GM12878 (cell line): ENCODE measurements at regions not wholly inside any gene's neighbourhood (a gene's known extent, or its start where the extent isn't known, plus 50 kb on each side); places are given as distances from the start of the nearest gene placed in this dataset.

Experiments used
- CEBPZ ChIP-seq: fragments of 150-350 bp; IDR thresholded peaks from 2 replicates; pipeline ENCODE4 v1.6.1; 2016; ENCODE audit warnings: low read depth, low read length
- CHD1 ChIP-seq: IDR thresholded peaks from 2 replicates; pipeline ENCODE4 v1.6.1; 2012; ENCODE audit warnings: low read depth, low read length, improper control_type of control experiment
- E4F1 ChIP-seq: fragments of 450-650 bp; IDR thresholded peaks from 2 replicates; pipeline ENCODE4 v1.6.1; 2018; ENCODE audit warnings: borderline replicate concordance, mild to moderate bottlenecking; ENCODE audit not compliant: partially characterized antibody
- EZH2 ChIP-seq: IDR thresholded peaks from 2 replicates; pipeline ENCODE4 v1.6.1; 2012; ENCODE audit warnings: low read depth, mild to moderate bottlenecking, control low read depth, inconsistent platforms, low read length, borderline replicate concordance; ENCODE audit not compliant: control insufficient read depth
- HDAC6 ChIP-seq: fragments of 200-600 bp; sonication (generic); IDR thresholded peaks from one replicate; pipeline ENCODE4 v1.8.0; 2017; ENCODE audit warnings: antibody characterized with exemption; ENCODE audit not compliant: unreplicated experiment
- IRF3 ChIP-seq: fragments of 450-650 bp; IDR thresholded peaks from 2 replicates; pipeline ENCODE4 v1.6.1; 2014; ENCODE audit warnings: mild to moderate bottlenecking
- KAT2A ChIP-seq: conservative IDR thresholded peaks from 2 replicates; pipeline ENCODE4 v1.6.1; 2011; ENCODE audit warnings: low read depth, low read length; ENCODE audit not compliant: control insufficient read depth
- NFXL1 ChIP-seq: fragments of 450-650 bp; IDR thresholded peaks from 2 replicates; pipeline ENCODE4 v1.6.1; 2017; ENCODE audit warnings: antibody characterized with exemption, mild to moderate bottlenecking, borderline replicate concordance
- PRDM15 ChIP-seq: fragments of 450-650 bp; formaldehyde crosslinking; IDR thresholded peaks from 2 replicates; pipeline ENCODE4 v1.4.0; 2020; ENCODE audit warnings: mild to moderate bottlenecking, moderate library complexity
- RBBP5 ChIP-seq: fragments of 200-600 bp; sonication (generic); conservative IDR thresholded peaks from 2 replicates; pipeline ENCODE4 v1.6.1; 2016
- RELA ChIP-seq: fragments of 450-650 bp; IDR thresholded peaks from 2 replicates; pipeline ENCODE4 v1.8.0; 2014; ENCODE audit warnings: borderline replicate concordance; ENCODE audit not compliant: partially characterized antibody
- SREBF2 ChIP-seq: IDR thresholded peaks from 2 replicates; pipeline ENCODE4 v1.6.1; 2012; ENCODE audit warnings: mild to moderate bottlenecking, low read length
- TBL1XR1 ChIP-seq: IDR thresholded peaks from 2 replicates; pipeline ENCODE4 v1.6.1; 2012; ENCODE audit warnings: low read depth, low read length, improper control_type of control experiment
- WRNIP1 ChIP-seq: IDR thresholded peaks from 2 replicates; pipeline ENCODE4 v1.6.1; 2011; ENCODE audit warnings: low read depth, low read length, improper control_type of control experiment, borderline replicate concordance
- YBX1 ChIP-seq: fragments of 450-650 bp; IDR thresholded peaks from 2 replicates; pipeline ENCODE4 v1.6.1; 2016; ENCODE audit warnings: antibody characterized with exemption
- YY1 ChIP-seq: IDR thresholded peaks from 2 replicates; pipeline ENCODE4 v1.6.1; 2011; ENCODE audit warnings: low read depth, mild to moderate bottlenecking, low read length

GRCh38 chr11:115996125-115996807, 492.1 kb upstream of the CADM1 start (continued):
- no peak for TF ChIP-seq CEBPZ
- TF ChIP-seq CHD1 = no peak
- TF ChIP-seq SREBF2 = no peak
- TF ChIP-seq RBBP5 = no peak
- no peak for TF ChIP-seq YY1
- TF ChIP-seq E4F1 = no peak
- peak; percentile 63 for TF ChIP-seq RELA
- no peak for TF ChIP-seq HDAC6
- no peak for TF ChIP-seq EZH2
- TF ChIP-seq KAT2A = no peak
- no peak for TF ChIP-seq WRNIP1
- TF ChIP-seq IRF3 = no peak
- no peak for TF ChIP-seq YBX1
- TF ChIP-seq NFXL1 = no peak
- no peak for TF ChIP-seq PRDM15 (CRISPR knock-in tag)
- TF ChIP-seq TBL1XR1 = no peak
